Tongue (tissue), 1 donor: ENCODE measurements at regions not wholly inside any gene's neighbourhood (a gene's known extent, or its start where the extent isn't known, plus 50 kb on each side); places are given as distances from the start of the nearest gene placed in this dataset.
"Not testable (repeated sequence)": the region's sequence is repeated elsewhere in the genome, so short reads cannot be mapped to it uniquely, and the experiment has no call there.

Source experiments
- DNase-seq: peaks from one replicate; pipeline ENCODE4 v3.0.0-alpha.2; 2015

GRCh38 chr16:79972053-79972704 lies 371.6 kb upstream of the MAF start:
- no peak for DNase-seq

- DNase-seq = no peak
Observed at GRCh38 chr16:79971237-79971572, 370.7 kb upstream of the MAF start.

GRCh38 chr16:79970551-79971236 lies 370.2 kb upstream of the MAF start:
- DNase-seq = no peak

GRCh38 chr16:79970087-79970486 lies 369.6 kb upstream of the MAF start:
- no peak for DNase-seq

- DNase-seq = no peak
Observed at GRCh38 chr16:79969458-79969857, 368.9 kb upstream of the MAF start.

GRCh38 chr16:79966226-79966625 lies 365.7 kb upstream of the MAF start:
- no peak for DNase-seq

GRCh38 chr16:79965718-79966117 lies 365.2 kb upstream of the MAF start:
- DNase-seq = no peak

- DNase-seq = no peak
Observed at GRCh38 chr16:79964104-79964503, 363.6 kb upstream of the MAF start.

GRCh38 chr16:79962962-79963361 lies 362.4 kb upstream of the MAF start:
- DNase-seq = no peak

- DNase-seq = no peak
Observed at GRCh38 chr16:79959226-79959625, 358.7 kb upstream of the MAF start.

GRCh38 chr16:79954921-79955705 lies 354.6 kb upstream of the MAF start:
- no peak for DNase-seq

- no peak for DNase-seq
Observed at GRCh38 chr16:79950932-79951719, 350.6 kb upstream of the MAF start.

- no peak for DNase-seq
Observed at GRCh38 chr16:79949417-79949816, 348.9 kb upstream of the MAF start.

- DNase-seq = no peak
Observed at GRCh38 chr16:79947771-79948170, 347.2 kb upstream of the MAF start.

GRCh38 chr16:79946252-79946651 lies 345.7 kb upstream of the MAF start:
- DNase-seq = no peak

- DNase-seq = no peak
Observed at GRCh38 chr16:79943736-79944135, 343.2 kb upstream of the MAF start.

- DNase-seq = no peak
Observed at GRCh38 chr16:79938575-79938974, 338.0 kb upstream of the MAF start.

- DNase-seq = not testable (repeated sequence)
Observed at GRCh38 chr16:79937671-79938070, 337.1 kb upstream of the MAF start.

GRCh38 chr16:79933603-79934002 lies 333.1 kb upstream of the MAF start:
- no peak for DNase-seq

GRCh38 chr16:79932572-79932971 lies 332.0 kb upstream of the MAF start:
- DNase-seq = no peak

GRCh38 chr16:79931721-79932120 lies 331.2 kb upstream of the MAF start:
- DNase-seq = no peak

GRCh38 chr16:79929260-79929965 lies 328.9 kb upstream of the MAF start:
- peak; percentile 76 for DNase-seq
